H9 (cell line): ENCODE measurements at regions not wholly inside any gene's neighbourhood (a gene's known extent, or its start where the extent isn't known, plus 50 kb on each side); places are given as distances from the start of the nearest gene placed in this dataset.

Experiments
- DNase-seq: peaks from one replicate; pipeline ENCODE4 v3.0.0-alpha.2; 2017
- H2AFZ ChIP-seq: one replicate; pipeline ENCODE4 v1.6.1; 2013; ENCODE audit warnings: mild to moderate bottlenecking, low read length, control low read depth, moderate library complexity
- H2AK5ac ChIP-seq: 2 replicates; pipeline ENCODE4 v1.6.1; 2013; ENCODE audit warnings: low read length, control low read depth, mixed read lengths; ENCODE audit not compliant: insufficient read length
- H2BK120ac ChIP-seq: one replicate; pipeline ENCODE4 v1.6.1; 2013; ENCODE audit warnings: low read depth, mild to moderate bottlenecking, low read length, control low read depth, inconsistent platforms; ENCODE audit not compliant: poor library complexity, severe bottlenecking
- H2BK12ac ChIP-seq: 2 replicates; pipeline ENCODE4 v1.6.1; 2013; ENCODE audit warnings: low read length, control low read depth, mixed read lengths, low read depth; ENCODE audit not compliant: insufficient read length
- H2BK15ac ChIP-seq: 2 replicates; pipeline ENCODE4 v1.6.1; 2013; ENCODE audit warnings: low read depth, low read length, control low read depth
- H2BK20ac ChIP-seq: one replicate; pipeline ENCODE4 v1.6.1; 2013; ENCODE audit warnings: low read depth, mild to moderate bottlenecking, low read length, control low read depth, inconsistent platforms; ENCODE audit not compliant: poor library complexity, severe bottlenecking
- H2BK5ac ChIP-seq: 2 replicates; pipeline ENCODE4 v1.6.1; 2013; ENCODE audit warnings: low read length, control low read depth, mixed read lengths; ENCODE audit not compliant: insufficient read length
- H3K14ac ChIP-seq: 2 replicates; pipeline ENCODE4 v1.6.1; 2013; ENCODE audit warnings: low read length, control low read depth; ENCODE audit not compliant: insufficient read depth
- H3K18ac ChIP-seq: 2 replicates; pipeline ENCODE4 v1.6.1; 2013; ENCODE audit warnings: low read depth, mild to moderate bottlenecking, mixed read lengths, low read length, control low read depth; ENCODE audit not compliant: insufficient read length
- H3K23ac ChIP-seq: 2 replicates; pipeline ENCODE4 v1.6.1; 2013; ENCODE audit warnings: low read length, control low read depth, mixed read lengths, low read depth; ENCODE audit not compliant: insufficient read length
- H3K23me2 ChIP-seq: 2 replicates; pipeline ENCODE4 v1.6.1; 2013; ENCODE audit warnings: low read depth, mild to moderate bottlenecking, mixed read lengths, low read length, control low read depth; ENCODE audit not compliant: insufficient read length, poor library complexity, severe bottlenecking
- H3K27ac ChIP-seq: 2 replicates; pipeline ENCODE4 v1.5.1; 2013; ENCODE audit warnings: low read length, control low read depth, mixed read lengths, low read depth; ENCODE audit not compliant: insufficient read length
- H3K27me3 ChIP-seq: 2 replicates; pipeline ENCODE4 v1.6.1; 2013; ENCODE audit warnings: low read length, control low read depth, inconsistent platforms; ENCODE audit not compliant: insufficient read depth
- H3K4ac ChIP-seq: 2 replicates; pipeline ENCODE4 v1.6.1; 2013; ENCODE audit warnings: low read depth, mild to moderate bottlenecking, control low read depth, inconsistent platforms, low read length, moderate library complexity
- H3K4me1 ChIP-seq: 2 replicates; pipeline ENCODE4 v1.6.1; 2013; ENCODE audit warnings: low read length, control low read depth, inconsistent platforms; ENCODE audit not compliant: insufficient read depth
- H3K4me2 ChIP-seq: 2 replicates; pipeline ENCODE4 v1.6.1; 2013; ENCODE audit warnings: low read length, control low read depth, mixed read lengths; ENCODE audit not compliant: insufficient read length, insufficient read depth
- H3K56ac ChIP-seq: 2 replicates; pipeline ENCODE4 v1.6.1; 2013; ENCODE audit warnings: low read depth, mild to moderate bottlenecking, mixed read lengths, low read length, control low read depth; ENCODE audit not compliant: insufficient read length
- H3K79me1 ChIP-seq: 2 replicates; pipeline ENCODE4 v1.6.1; 2013; ENCODE audit warnings: low read depth, mild to moderate bottlenecking, moderate library complexity, low read length, control low read depth, inconsistent platforms; ENCODE audit not compliant: insufficient read depth, poor library complexity, severe bottlenecking
- H3K79me2 ChIP-seq: 2 replicates; pipeline ENCODE4 v1.6.1; 2013; ENCODE audit warnings: low read length, control low read depth, inconsistent platforms; ENCODE audit not compliant: insufficient read depth
- H3K9ac ChIP-seq: 2 replicates; pipeline ENCODE4 v1.6.1; 2013; ENCODE audit warnings: low read length, control low read depth, mixed read lengths; ENCODE audit not compliant: insufficient read length; ENCODE audit errors: extremely low read depth
- H3K9me3 ChIP-seq: one replicate; pipeline ENCODE4 v1.6.1; 2013; ENCODE audit warnings: low read depth, low read length, inconsistent platforms; ENCODE audit not compliant: control insufficient read depth
- H3T11ph ChIP-seq: one replicate; pipeline ENCODE4 v1.6.1; 2013; ENCODE audit warnings: mild to moderate bottlenecking, low read length, control low read depth, inconsistent platforms
- H4K20me1 ChIP-seq: one replicate; pipeline ENCODE4 v1.6.1; 2013; ENCODE audit not compliant: control insufficient read depth, insufficient read length, insufficient read depth
- H4K5ac ChIP-seq: 2 replicates; pipeline ENCODE4 v1.6.1; 2013; ENCODE audit warnings: low read depth, mild to moderate bottlenecking, mixed read lengths, low read length, control low read depth; ENCODE audit not compliant: insufficient read length
- H4K8ac ChIP-seq: replicated peaks from 2 replicates; pipeline ENCODE4 v1.6.1; 2013; ENCODE audit warnings: low read length, control low read depth, mixed read lengths, low read depth; ENCODE audit not compliant: insufficient read length
- H4K91ac ChIP-seq: 2 replicates; pipeline ENCODE4 v1.6.1; 2013; ENCODE audit warnings: low read depth, mild to moderate bottlenecking, moderate library complexity, mixed read lengths, low read length, control low read depth; ENCODE audit not compliant: insufficient read length
- H3K27ac Mint-ChIP-seq, 3 experiments: 2 replicates in 2 of 3; 3 replicates in 1 of 3; pipeline ENCODE4 v1.8.0; 2020 to 2021; ENCODE audit warnings: mixed read lengths in 3 of 3, mild to moderate bottlenecking in 1 of 3, moderate library complexity in 1 of 3
- H3K27me3 Mint-ChIP-seq: 2 replicates; pipeline ENCODE4 v1.8.0; 2021; ENCODE audit warnings: low read depth, mild to moderate bottlenecking, moderate library complexity, mixed read lengths
- H3K36me3 Mint-ChIP-seq, 3 experiments: 2 replicates in 2 of 3; 3 replicates in 1 of 3; pipeline ENCODE4 v1.8.0; 2020 to 2021; ENCODE audit warnings: low read depth in 3 of 3, mixed read lengths in 3 of 3; ENCODE audit not compliant: insufficient read depth in 1 of 3
- H3K4me1 Mint-ChIP-seq, 2 experiments: 2 replicates each; pipeline ENCODE4 v1.8.0; 2020; ENCODE audit warnings: mixed read lengths in 2 of 2
- H3K4me3 Mint-ChIP-seq, 2 experiments: 2 replicates in 1 of 2; 3 replicates in 1 of 2; pipeline ENCODE4 v1.8.0; 2020 to 2021; ENCODE audit warnings: mild to moderate bottlenecking in 2 of 2, mixed read lengths in 2 of 2, moderate library complexity in 1 of 2
- H3K9me3 Mint-ChIP-seq, 2 experiments: 2 replicates in 1 of 2; 3 replicates in 1 of 2; pipeline ENCODE4 v1.8.0; 2020; ENCODE audit warnings: mild to moderate bottlenecking in 2 of 2, mixed read lengths in 2 of 2, moderate library complexity in 1 of 2
- WGBS: extraction: QIAGEN DNeasy Blood & Tissue Kit; methylation state at CpG from one replicate; pipeline ENCODE4 v1.1.7; 2013; ENCODE audit warnings: missing lambda C conversion rate, low lambda C conversion rate, mixed read lengths; ENCODE audit not compliant: insufficient read length; ENCODE audit errors: extremely low coverage; 5-methylcytosine and 5-hydroxymethylcytosine counted together
- TF ChIP-seq, protein P1 (sequence below): fragments of 200-600 bp; sonication (generic); conservative IDR thresholded peaks from 3 replicates; pipeline ENCODE4 v1.8.0; 2021; ENCODE audit warnings: antibody characterized with exemption, mild to moderate bottlenecking

DNA sequence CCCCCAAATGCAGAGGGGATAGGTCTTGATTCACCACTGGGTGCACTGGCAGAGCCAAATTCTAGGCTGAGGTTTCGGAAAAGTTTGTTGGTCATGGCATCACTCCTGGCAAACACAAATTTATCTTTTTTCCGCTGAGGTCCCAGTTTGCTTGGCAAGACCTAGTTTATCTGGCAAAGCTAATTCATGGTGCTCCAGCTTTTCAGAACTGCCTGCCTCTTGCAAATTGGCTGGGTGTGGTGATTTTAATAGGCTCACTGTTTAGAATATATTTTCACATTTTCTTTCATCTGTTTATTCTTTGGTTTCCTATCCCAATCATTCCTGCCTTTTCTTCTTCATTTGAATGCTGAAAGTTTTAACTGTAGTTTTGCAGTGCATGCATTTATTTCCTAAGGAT lies 50.5 kb upstream of the MAMDC2 start:
- no peak for DNase-seq

More for the DNA sequence above, 50.5 kb upstream of the MAMDC2 start:
- Histone ChIP-seq H3K4me2 (no peak overlapping the region), H4K20me1 (no peaks in the 10 kb centered on the region), H2BK20ac (no peak overlapping the region), H4K8ac (no peak overlapping the region), H3K9me3 (no peaks in the 10 kb centered on the region), H2BK12ac (no peak overlapping the region), H4K91ac (no peak overlapping the region), H3K23me2 (no peaks in the 10 kb centered on the region), H3K4me1 (no peaks in the 10 kb centered on the region), H3K4ac (no peak overlapping the region), H3K23ac (no peak overlapping the region), H2AFZ (no peak overlapping the region), H3K79me2 (no peaks in the 10 kb centered on the region), H2BK5ac (no peak overlapping the region), H3K79me1 (no peaks in the 10 kb centered on the region), H3K27ac (no peak overlapping the region), H3K9ac (no peak overlapping the region), H4K5ac (no peak overlapping the region), H2AK5ac (no peak overlapping the region), H3K14ac (no peak overlapping the region), H3K27me3 (no peaks in the 10 kb centered on the region), H2BK120ac (no peak overlapping the region), H3K56ac (no peak overlapping the region), H3T11ph (no peak overlapping the region), H3K18ac (no peak overlapping the region), H2BK15ac (no peak overlapping the region)
- H3K9me3 Mint-ChIP-seq = no peaks in the 10 kb centered on the region
- no peak overlapping the region; a peak in 1 of 7 replicates for H3K27ac Mint-ChIP-seq
- no peaks in the 10 kb centered on the region for H3K36me3 Mint-ChIP-seq
- no CpG with 5 or more reads among the region's 2 CpGs for WGBS
- TF ChIP-seq, protein P1, sequence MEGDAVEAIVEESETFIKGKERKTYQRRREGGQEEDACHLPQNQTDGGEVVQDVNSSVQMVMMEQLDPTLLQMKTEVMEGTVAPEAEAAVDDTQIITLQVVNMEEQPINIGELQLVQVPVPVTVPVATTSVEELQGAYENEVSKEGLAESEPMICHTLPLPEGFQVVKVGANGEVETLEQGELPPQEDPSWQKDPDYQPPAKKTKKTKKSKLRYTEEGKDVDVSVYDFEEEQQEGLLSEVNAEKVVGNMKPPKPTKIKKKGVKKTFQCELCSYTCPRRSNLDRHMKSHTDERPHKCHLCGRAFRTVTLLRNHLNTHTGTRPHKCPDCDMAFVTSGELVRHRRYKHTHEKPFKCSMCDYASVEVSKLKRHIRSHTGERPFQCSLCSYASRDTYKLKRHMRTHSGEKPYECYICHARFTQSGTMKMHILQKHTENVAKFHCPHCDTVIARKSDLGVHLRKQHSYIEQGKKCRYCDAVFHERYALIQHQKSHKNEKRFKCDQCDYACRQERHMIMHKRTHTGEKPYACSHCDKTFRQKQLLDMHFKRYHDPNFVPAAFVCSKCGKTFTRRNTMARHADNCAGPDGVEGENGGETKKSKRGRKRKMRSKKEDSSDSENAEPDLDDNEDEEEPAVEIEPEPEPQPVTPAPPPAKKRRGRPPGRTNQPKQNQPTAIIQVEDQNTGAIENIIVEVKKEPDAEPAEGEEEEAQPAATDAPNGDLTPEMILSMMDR = no peak
- H3K4me1 Mint-ChIP-seq = peaks cover 3 to 4% of the 10 kb centered on the region in 2 experiments; a peak in 1 of 4 replicates
- H3K4me3 Mint-ChIP-seq = no peak overlapping the region
- no peaks in the 10 kb centered on the region for H3K27me3 Mint-ChIP-seq
